CD4-positive, alpha-beta T cell treated with Interferon alpha-2 for 1 hour (primary cell): ENCODE measurements at regions not wholly inside any gene's neighbourhood (a gene's known extent, or its start where the extent isn't known, plus 50 kb on each side); places are given as distances from the start of the nearest gene placed in this dataset.
"Not testable (repeated sequence)": the region's sequence is repeated elsewhere in the genome, so short reads cannot be mapped to it uniquely, and the experiment has no call there.

Source experiments
- DNase-seq, 2 donors: peaks; one replicate each; pipeline ENCODE4 v3.0.0-alpha.2; 2020 to 2022

GRCh38 chr12:45490232-45490881, 239.1 kb upstream of the ARID2 start:
- DNase-seq: no peak

- no peak for DNase-seq
Observed at GRCh38 chr12:45494279-45494678, 235.2 kb upstream of the ARID2 start.

GRCh38 chr12:45498645-45499044, 230.9 kb upstream of the ARID2 start:
- no peak for DNase-seq

GRCh38 chr12:45502481-45503128, 226.9 kb upstream of the ARID2 start:
- no peak for DNase-seq

- DNase-seq: no peak
Observed at GRCh38 chr12:45503899-45504298, 225.6 kb upstream of the ARID2 start.

- no peak for DNase-seq
Observed at GRCh38 chr12:45504316-45505010, 225.0 kb upstream of the ARID2 start.

- peak; percentile 7 to 13 for DNase-seq
Observed at GRCh38 chr12:45509187-45509586, 220.3 kb upstream of the ARID2 start.

GRCh38 chr12:45509621-45510020, 219.9 kb upstream of the ARID2 start:
- DNase-seq: no peak

- no peak for DNase-seq
Observed at GRCh38 chr12:45517381-45517780, 212.1 kb upstream of the ARID2 start.

- DNase-seq: peak; percentile 57 to 76
Observed at GRCh38 chr12:45518291-45519235, 210.9 kb upstream of the ARID2 start.

- DNase-seq: no peak
Observed at GRCh38 chr12:45522227-45522626, 207.3 kb upstream of the ARID2 start.

GRCh38 chr12:45526823-45527222, 202.7 kb upstream of the ARID2 start:
- DNase-seq: not testable (repeated sequence)

GRCh38 chr12:45532113-45532512, 197.4 kb upstream of the ARID2 start:
- no peak for DNase-seq

- DNase-seq: no peak
Observed at GRCh38 chr12:45535610-45536180, 193.8 kb upstream of the ARID2 start.

GRCh38 chr12:45536284-45536683, 193.2 kb upstream of the ARID2 start:
- DNase-seq: no peak

GRCh38 chr12:45540661-45541341, 188.7 kb upstream of the ARID2 start:
- no peak for DNase-seq

GRCh38 chr12:45543887-45544286, 185.6 kb upstream of the ARID2 start:
- peak; percentile 68 to 81 for DNase-seq

- DNase-seq: no peak
Observed at GRCh38 chr12:45546545-45546944, 183.0 kb upstream of the ARID2 start.

- no peak for DNase-seq
Observed at GRCh38 chr12:45547132-45547531, 182.4 kb upstream of the ARID2 start.

GRCh38 chr12:45547822-45548221, 181.7 kb upstream of the ARID2 start:
- DNase-seq: peak in 1 of 2 donors; percentile 6

- DNase-seq: no peak
Observed at GRCh38 chr12:45548426-45548825, 181.1 kb upstream of the ARID2 start.

GRCh38 chr12:45549337-45549902, 180.1 kb upstream of the ARID2 start:
- DNase-seq: no peak
